ENCODE measurements at regions not wholly inside any gene's neighbourhood (a gene's known extent, or its start where the extent isn't known, plus 50 kb on each side); places are given as distances from the start of the nearest gene placed in this dataset.

GRCh38 chr9:106727969-106728368 lies 135.0 kb upstream of the ZNF462 start:
- H3K27ac ChIP-seq (ENCODE audit: low read depth in 2 of 2, low read length in 2 of 2), result no peak overlapping the region
- H3K9me3 ChIP-seq (ENCODE audit: control insufficient read depth in 2 of 2, low read length in 2 of 2), result no peaks in the 10 kb centered on the region
- no peak overlapping the region for H3K4me3 ChIP-seq (ENCODE audit: low read length in 2 of 2)
- no peak overlapping the region for H3K9ac ChIP-seq (ENCODE audit: low read depth in 1 of 2, low read length in 2 of 2)
- H3K27me3 ChIP-seq (ENCODE audit: control insufficient read depth in 2 of 2, insufficient read depth in 2 of 2, low read length in 2 of 2), result no peaks in the 10 kb centered on the region
- no peaks in the 10 kb centered on the region for H3K4me1 ChIP-seq (ENCODE audit: control insufficient read depth in 2 of 2, insufficient read depth in 2 of 2, low read length in 2 of 2)
- no peaks in the 10 kb centered on the region for H3K36me3 ChIP-seq (ENCODE audit: control insufficient read depth in 2 of 2, insufficient read depth in 2 of 2, low read length in 2 of 2)

- H3K4me1 ChIP-seq (ENCODE audit: control insufficient read depth in 2 of 2, insufficient read depth in 2 of 2, low read length in 2 of 2), result no peaks in the 10 kb centered on the region
- H3K27ac ChIP-seq (ENCODE audit: low read depth in 2 of 2, low read length in 2 of 2), result no peak overlapping the region
- H3K36me3 ChIP-seq (ENCODE audit: control insufficient read depth in 2 of 2, insufficient read depth in 2 of 2, low read length in 2 of 2), result no peaks in the 10 kb centered on the region
Observed at GRCh38 chr9:106728860-106729259, 134.1 kb upstream of the ZNF462 start.

GRCh38 chr9:106731910-106732309 lies 131.1 kb upstream of the ZNF462 start:
- H3K4me3 ChIP-seq (ENCODE audit: low read length in 2 of 2), result no peak overlapping the region
- H3K4me1 ChIP-seq (ENCODE audit: control insufficient read depth in 2 of 2, insufficient read depth in 2 of 2, low read length in 2 of 2), result no peaks in the 10 kb centered on the region
- H3K9me3 ChIP-seq (ENCODE audit: control insufficient read depth in 2 of 2, low read length in 2 of 2), result no peaks in the 10 kb centered on the region
- H3K27ac ChIP-seq (ENCODE audit: low read depth in 2 of 2, low read length in 2 of 2), result no peak overlapping the region
- H3K27me3 ChIP-seq (ENCODE audit: control insufficient read depth in 2 of 2, insufficient read depth in 2 of 2, low read length in 2 of 2), result no peaks in the 10 kb centered on the region
- H3K36me3 ChIP-seq (ENCODE audit: control insufficient read depth in 2 of 2, insufficient read depth in 2 of 2, low read length in 2 of 2), result no peaks in the 10 kb centered on the region
- H3K9ac ChIP-seq (ENCODE audit: low read depth in 1 of 2, low read length in 2 of 2), result no peak overlapping the region

More at GRCh38 chr9:106728860-106729259, 134.1 kb upstream of the ZNF462 start:
- Histone ChIP-seq H3K27me3 (ENCODE audit: control insufficient read depth in 2 of 2, insufficient read depth in 2 of 2, low read length in 2 of 2) (no peaks in the 10 kb centered on the region), H3K9me3 (ENCODE audit: control insufficient read depth in 2 of 2, low read length in 2 of 2) (no peaks in the 10 kb centered on the region), H3K4me3 (ENCODE audit: low read length in 2 of 2) (no peak overlapping the region), H3K9ac (ENCODE audit: low read depth in 1 of 2, low read length in 2 of 2) (no peak overlapping the region)

GRCh38 chr9:106733828-106734380 lies 129.1 kb upstream of the ZNF462 start:
- H3K27me3 ChIP-seq (ENCODE audit: control insufficient read depth in 2 of 2, insufficient read depth in 2 of 2, low read length in 2 of 2), result no peaks in the 10 kb centered on the region
- no peaks in the 10 kb centered on the region for H3K9me3 ChIP-seq (ENCODE audit: control insufficient read depth in 2 of 2, low read length in 2 of 2)
- H3K9ac ChIP-seq (ENCODE audit: low read depth in 1 of 2, low read length in 2 of 2), result no peak overlapping the region
- H3K36me3 ChIP-seq (ENCODE audit: control insufficient read depth in 2 of 2, insufficient read depth in 2 of 2, low read length in 2 of 2), result no peaks in the 10 kb centered on the region
- no peaks in the 10 kb centered on the region for H3K4me1 ChIP-seq (ENCODE audit: control insufficient read depth in 2 of 2, insufficient read depth in 2 of 2, low read length in 2 of 2)
- no peak overlapping the region for H3K27ac ChIP-seq (ENCODE audit: low read depth in 2 of 2, low read length in 2 of 2)
- H3K4me3 ChIP-seq (ENCODE audit: low read length in 2 of 2), result no peak overlapping the region

GRCh38 chr9:106737516-106737915 lies 125.5 kb upstream of the ZNF462 start:
- Histone ChIP-seq H3K27ac (ENCODE audit: low read depth in 2 of 2, low read length in 2 of 2) (no peak overlapping the region), H3K4me1 (ENCODE audit: control insufficient read depth in 2 of 2, insufficient read depth in 2 of 2, low read length in 2 of 2) (no peaks in the 10 kb centered on the region), H3K9ac (ENCODE audit: low read depth in 1 of 2, low read length in 2 of 2) (no peak overlapping the region), H3K36me3 (ENCODE audit: control insufficient read depth in 2 of 2, insufficient read depth in 2 of 2, low read length in 2 of 2) (no peaks in the 10 kb centered on the region), H3K4me3 (ENCODE audit: low read length in 2 of 2) (no peak overlapping the region), H3K9me3 (ENCODE audit: control insufficient read depth in 2 of 2, low read length in 2 of 2) (no peaks in the 10 kb centered on the region), H3K27me3 (ENCODE audit: control insufficient read depth in 2 of 2, insufficient read depth in 2 of 2, low read length in 2 of 2) (no peaks in the 10 kb centered on the region)

GRCh38 chr9:106738109-106738508 lies 124.9 kb upstream of the ZNF462 start:
- H3K9me3 ChIP-seq (ENCODE audit: control insufficient read depth in 2 of 2, low read length in 2 of 2), result no peaks in the 10 kb centered on the region
- H3K27me3 ChIP-seq (ENCODE audit: control insufficient read depth in 2 of 2, insufficient read depth in 2 of 2, low read length in 2 of 2), result no peaks in the 10 kb centered on the region
- H3K4me3 ChIP-seq (ENCODE audit: low read length in 2 of 2), result no peak overlapping the region
- H3K36me3 ChIP-seq (ENCODE audit: control insufficient read depth in 2 of 2, insufficient read depth in 2 of 2, low read length in 2 of 2), result no peaks in the 10 kb centered on the region
- no peaks in the 10 kb centered on the region for H3K4me1 ChIP-seq (ENCODE audit: control insufficient read depth in 2 of 2, insufficient read depth in 2 of 2, low read length in 2 of 2)
- no peak overlapping the region for H3K9ac ChIP-seq (ENCODE audit: low read depth in 1 of 2, low read length in 2 of 2)
- H3K27ac ChIP-seq (ENCODE audit: low read depth in 2 of 2, low read length in 2 of 2), result no peak overlapping the region

- H3K9ac ChIP-seq (ENCODE audit: low read depth in 1 of 2, low read length in 2 of 2), result no peak overlapping the region
- no peak overlapping the region for H3K27ac ChIP-seq (ENCODE audit: low read depth in 2 of 2, low read length in 2 of 2)
- H3K4me1 ChIP-seq (ENCODE audit: control insufficient read depth in 2 of 2, insufficient read depth in 2 of 2, low read length in 2 of 2), result no peaks in the 10 kb centered on the region
- no peaks in the 10 kb centered on the region for H3K9me3 ChIP-seq (ENCODE audit: control insufficient read depth in 2 of 2, low read length in 2 of 2)
- no peaks in the 10 kb centered on the region for H3K27me3 ChIP-seq (ENCODE audit: control insufficient read depth in 2 of 2, insufficient read depth in 2 of 2, low read length in 2 of 2)
- no peaks in the 10 kb centered on the region for H3K36me3 ChIP-seq (ENCODE audit: control insufficient read depth in 2 of 2, insufficient read depth in 2 of 2, low read length in 2 of 2)
- H3K4me3 ChIP-seq (ENCODE audit: low read length in 2 of 2), result no peak overlapping the region
Observed at GRCh38 chr9:106745457-106745856, 117.5 kb upstream of the ZNF462 start.

GRCh38 chr9:106745876-106746275 lies 117.1 kb upstream of the ZNF462 start:
- H3K4me3 ChIP-seq (ENCODE audit: low read length in 2 of 2), result no peak overlapping the region
- no peaks in the 10 kb centered on the region for H3K4me1 ChIP-seq (ENCODE audit: control insufficient read depth in 2 of 2, insufficient read depth in 2 of 2, low read length in 2 of 2)
- no peak overlapping the region for H3K27ac ChIP-seq (ENCODE audit: low read depth in 2 of 2, low read length in 2 of 2)
- H3K27me3 ChIP-seq (ENCODE audit: control insufficient read depth in 2 of 2, insufficient read depth in 2 of 2, low read length in 2 of 2), result no peaks in the 10 kb centered on the region
- no peaks in the 10 kb centered on the region for H3K9me3 ChIP-seq (ENCODE audit: control insufficient read depth in 2 of 2, low read length in 2 of 2)
- no peak overlapping the region for H3K9ac ChIP-seq (ENCODE audit: low read depth in 1 of 2, low read length in 2 of 2)
- no peaks in the 10 kb centered on the region for H3K36me3 ChIP-seq (ENCODE audit: control insufficient read depth in 2 of 2, insufficient read depth in 2 of 2, low read length in 2 of 2)

- Histone ChIP-seq H3K27ac (ENCODE audit: low read depth in 2 of 2, low read length in 2 of 2) (no peak overlapping the region), H3K9me3 (ENCODE audit: control insufficient read depth in 2 of 2, low read length in 2 of 2) (no peaks in the 10 kb centered on the region), H3K4me3 (ENCODE audit: low read length in 2 of 2) (no peak overlapping the region), H3K36me3 (ENCODE audit: control insufficient read depth in 2 of 2, insufficient read depth in 2 of 2, low read length in 2 of 2) (no peaks in the 10 kb centered on the region), H3K9ac (ENCODE audit: low read depth in 1 of 2, low read length in 2 of 2) (no peak overlapping the region), H3K27me3 (ENCODE audit: control insufficient read depth in 2 of 2, insufficient read depth in 2 of 2, low read length in 2 of 2) (no peaks in the 10 kb centered on the region), H3K4me1 (ENCODE audit: control insufficient read depth in 2 of 2, insufficient read depth in 2 of 2, low read length in 2 of 2) (no peaks in the 10 kb centered on the region)
Observed at GRCh38 chr9:106751681-106752080, 111.3 kb upstream of the ZNF462 start.

- Histone ChIP-seq H3K4me1 (ENCODE audit: control insufficient read depth in 2 of 2, insufficient read depth in 2 of 2, low read length in 2 of 2) (no peaks in the 10 kb centered on the region), H3K9ac (ENCODE audit: low read depth in 1 of 2, low read length in 2 of 2) (no peak overlapping the region), H3K9me3 (ENCODE audit: control insufficient read depth in 2 of 2, low read length in 2 of 2) (no peaks in the 10 kb centered on the region), H3K4me3 (ENCODE audit: low read length in 2 of 2) (no peak overlapping the region), H3K27me3 (ENCODE audit: control insufficient read depth in 2 of 2, insufficient read depth in 2 of 2, low read length in 2 of 2) (no peaks in the 10 kb centered on the region), H3K36me3 (ENCODE audit: control insufficient read depth in 2 of 2, insufficient read depth in 2 of 2, low read length in 2 of 2) (no peaks in the 10 kb centered on the region), H3K27ac (ENCODE audit: low read depth in 2 of 2, low read length in 2 of 2) (no peak overlapping the region)
Observed at GRCh38 chr9:106752581-106752980, 110.4 kb upstream of the ZNF462 start.

- Histone ChIP-seq H3K4me3 (ENCODE audit: low read length in 2 of 2) (no peak overlapping the region), H3K4me1 (ENCODE audit: control insufficient read depth in 2 of 2, insufficient read depth in 2 of 2, low read length in 2 of 2) (no peaks in the 10 kb centered on the region), H3K27me3 (ENCODE audit: control insufficient read depth in 2 of 2, insufficient read depth in 2 of 2, low read length in 2 of 2) (no peaks in the 10 kb centered on the region), H3K9ac (ENCODE audit: low read depth in 1 of 2, low read length in 2 of 2) (no peak overlapping the region), H3K36me3 (ENCODE audit: control insufficient read depth in 2 of 2, insufficient read depth in 2 of 2, low read length in 2 of 2) (no peaks in the 10 kb centered on the region), H3K9me3 (ENCODE audit: control insufficient read depth in 2 of 2, low read length in 2 of 2) (no peaks in the 10 kb centered on the region), H3K27ac (ENCODE audit: low read depth in 2 of 2, low read length in 2 of 2) (no peak overlapping the region)
Observed at GRCh38 chr9:106753155-106753671, 109.8 kb upstream of the ZNF462 start.

All from mucosa of rectum (tissue), 2 donors.